ENCODE measurements at regions not wholly inside any gene's neighbourhood (a gene's known extent, or its start where the extent isn't known, plus 50 kb on each side); places are given as distances from the start of the nearest gene placed in this dataset.

DNA sequence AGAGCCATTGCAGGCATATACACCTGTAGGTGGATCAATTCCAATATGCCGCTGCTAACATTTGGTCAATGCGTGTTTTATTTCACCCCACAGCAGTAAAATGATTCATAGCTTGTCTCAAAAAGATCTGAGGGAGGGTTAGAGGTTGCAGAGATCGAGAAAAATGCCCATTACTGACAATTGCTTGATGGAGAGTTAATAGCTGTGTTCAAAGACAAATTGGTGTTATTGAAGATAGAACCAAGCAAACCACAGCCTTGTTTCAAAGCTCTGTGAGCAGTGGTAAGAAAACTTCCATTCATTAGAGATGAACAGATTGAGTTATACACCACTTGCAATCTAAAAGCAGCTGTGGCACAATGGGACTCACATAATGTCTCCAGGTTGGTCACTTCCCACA lies 95.4 kb downstream of the KCNE4 start:
- no peaks in the 10 kb centered on the region for H3K27me3 ChIP-seq (ENCODE audit: low read depth, low read length)
- H3K9me3 ChIP-seq (ENCODE audit: insufficient read depth, low read length), result no peaks in the 10 kb centered on the region
- no peaks in the 10 kb centered on the region for H3K4me1 ChIP-seq (ENCODE audit: low read length)
- no peak overlapping the region for H2AFZ ChIP-seq (ENCODE audit: low read depth, low read length)
- no peak overlapping the region for H3K9ac ChIP-seq (ENCODE audit: low read length)
- no peaks in the 10 kb centered on the region for H4K20me1 ChIP-seq (ENCODE audit: insufficient read depth, low read length)
- H3K36me3 ChIP-seq (replicated peaks; ENCODE audit: low read depth, low read length), result no peaks in the 10 kb centered on the region
- H3K27ac ChIP-seq (ENCODE audit: low read length), result no peak overlapping the region
- no peak overlapping the region for H3K4me2 ChIP-seq (ENCODE audit: low read length)
- H3K79me2 ChIP-seq (ENCODE audit: low read length), result no peaks in the 10 kb centered on the region
- no peak overlapping the region for H3K4me3 ChIP-seq (ENCODE audit: low read length)
- no peak for TF ChIP-seq EZH2phosphoT487 (IDR thresholded peaks at IDR 0.05; ENCODE audit: low read depth)
- TF ChIP-seq, protein P1, sequence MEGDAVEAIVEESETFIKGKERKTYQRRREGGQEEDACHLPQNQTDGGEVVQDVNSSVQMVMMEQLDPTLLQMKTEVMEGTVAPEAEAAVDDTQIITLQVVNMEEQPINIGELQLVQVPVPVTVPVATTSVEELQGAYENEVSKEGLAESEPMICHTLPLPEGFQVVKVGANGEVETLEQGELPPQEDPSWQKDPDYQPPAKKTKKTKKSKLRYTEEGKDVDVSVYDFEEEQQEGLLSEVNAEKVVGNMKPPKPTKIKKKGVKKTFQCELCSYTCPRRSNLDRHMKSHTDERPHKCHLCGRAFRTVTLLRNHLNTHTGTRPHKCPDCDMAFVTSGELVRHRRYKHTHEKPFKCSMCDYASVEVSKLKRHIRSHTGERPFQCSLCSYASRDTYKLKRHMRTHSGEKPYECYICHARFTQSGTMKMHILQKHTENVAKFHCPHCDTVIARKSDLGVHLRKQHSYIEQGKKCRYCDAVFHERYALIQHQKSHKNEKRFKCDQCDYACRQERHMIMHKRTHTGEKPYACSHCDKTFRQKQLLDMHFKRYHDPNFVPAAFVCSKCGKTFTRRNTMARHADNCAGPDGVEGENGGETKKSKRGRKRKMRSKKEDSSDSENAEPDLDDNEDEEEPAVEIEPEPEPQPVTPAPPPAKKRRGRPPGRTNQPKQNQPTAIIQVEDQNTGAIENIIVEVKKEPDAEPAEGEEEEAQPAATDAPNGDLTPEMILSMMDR (IDR thresholded peaks at IDR 0.05; ENCODE audit: low read depth, low read length), result no peak

DNA sequence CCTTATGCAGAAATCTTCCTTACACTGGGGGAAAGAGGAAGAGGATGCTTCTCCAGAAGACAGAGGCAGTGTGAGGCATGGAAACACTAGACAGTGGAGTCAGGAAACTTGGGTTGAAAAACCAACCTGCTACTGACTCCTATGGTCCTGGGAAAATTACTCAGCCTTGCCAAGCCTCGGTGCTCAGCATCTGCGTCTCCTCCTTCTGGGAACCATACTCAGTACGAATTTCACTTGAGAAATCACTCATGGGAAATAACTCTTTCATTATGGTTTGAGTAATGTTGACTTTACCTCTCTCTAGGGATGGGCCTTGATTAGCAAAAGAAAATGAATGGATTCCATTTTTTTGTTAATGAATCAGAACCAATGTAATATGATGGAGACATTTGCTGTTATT lies 96.5 kb downstream of the KCNE4 start:
- no peaks in the 10 kb centered on the region for H3K9me3 ChIP-seq (ENCODE audit: insufficient read depth, low read length)
- no peaks in the 10 kb centered on the region for H3K79me2 ChIP-seq (ENCODE audit: low read length)
- no peak overlapping the region for H3K9ac ChIP-seq (ENCODE audit: low read length)
- no peak overlapping the region for H3K27ac ChIP-seq (ENCODE audit: low read length)
- H3K27me3 ChIP-seq (ENCODE audit: low read depth, low read length), result no peaks in the 10 kb centered on the region
- TF ChIP-seq, protein P1 (IDR thresholded peaks at IDR 0.05; ENCODE audit: low read depth, low read length), result no peak
- TF ChIP-seq EZH2phosphoT487 (IDR thresholded peaks at IDR 0.05; ENCODE audit: low read depth), result no peak
- no peak overlapping the region for H2AFZ ChIP-seq (ENCODE audit: low read depth, low read length)
- no peak overlapping the region for H3K4me2 ChIP-seq (ENCODE audit: low read length)
- H3K36me3 ChIP-seq (replicated peaks; ENCODE audit: low read depth, low read length), result no peaks in the 10 kb centered on the region
- no peaks in the 10 kb centered on the region for H4K20me1 ChIP-seq (ENCODE audit: insufficient read depth, low read length)
- no peak overlapping the region for H3K4me3 ChIP-seq (ENCODE audit: low read length)
- H3K4me1 ChIP-seq (ENCODE audit: low read length), result no peaks in the 10 kb centered on the region

DNA sequence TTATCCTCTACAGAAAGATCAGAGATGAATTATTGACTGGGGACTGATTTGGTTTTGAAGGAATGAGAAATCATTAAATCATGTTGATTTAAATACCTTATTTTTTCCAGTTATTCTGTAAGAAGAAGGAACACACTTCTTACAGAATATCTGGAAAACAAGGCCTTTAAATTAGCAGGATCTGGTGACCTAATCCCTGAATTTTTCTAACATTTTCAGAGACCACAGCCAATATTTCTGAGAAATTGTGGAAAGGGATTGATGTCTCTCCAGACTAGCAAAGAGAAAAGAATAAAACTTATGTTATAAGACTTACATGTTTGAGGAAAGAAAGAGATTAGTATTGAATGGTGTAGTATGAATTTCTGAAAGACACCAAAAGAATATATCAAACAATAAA lies 104.0 kb downstream of the KCNE4 start:
- TF ChIP-seq, protein P1 (IDR thresholded peaks at IDR 0.05; ENCODE audit: low read depth, low read length), result no peak
- Histone ChIP-seq H3K4me3 (ENCODE audit: low read length) (no peak overlapping the region), H4K20me1 (ENCODE audit: insufficient read depth, low read length) (no peaks in the 10 kb centered on the region), H3K9ac (ENCODE audit: low read length) (no peak overlapping the region), H3K27ac (ENCODE audit: low read length) (no peak overlapping the region), H3K9me3 (ENCODE audit: insufficient read depth, low read length) (no peaks in the 10 kb centered on the region), H3K36me3 (replicated peaks; ENCODE audit: low read depth, low read length) (no peaks in the 10 kb centered on the region), H2AFZ (ENCODE audit: low read depth, low read length) (no peak overlapping the region), H3K4me2 (ENCODE audit: low read length) (no peak overlapping the region), H3K4me1 (ENCODE audit: low read length) (no peaks in the 10 kb centered on the region), H3K27me3 (ENCODE audit: low read depth, low read length) (no peaks in the 10 kb centered on the region), H3K79me2 (ENCODE audit: low read length) (no peaks in the 10 kb centered on the region)

DNA sequence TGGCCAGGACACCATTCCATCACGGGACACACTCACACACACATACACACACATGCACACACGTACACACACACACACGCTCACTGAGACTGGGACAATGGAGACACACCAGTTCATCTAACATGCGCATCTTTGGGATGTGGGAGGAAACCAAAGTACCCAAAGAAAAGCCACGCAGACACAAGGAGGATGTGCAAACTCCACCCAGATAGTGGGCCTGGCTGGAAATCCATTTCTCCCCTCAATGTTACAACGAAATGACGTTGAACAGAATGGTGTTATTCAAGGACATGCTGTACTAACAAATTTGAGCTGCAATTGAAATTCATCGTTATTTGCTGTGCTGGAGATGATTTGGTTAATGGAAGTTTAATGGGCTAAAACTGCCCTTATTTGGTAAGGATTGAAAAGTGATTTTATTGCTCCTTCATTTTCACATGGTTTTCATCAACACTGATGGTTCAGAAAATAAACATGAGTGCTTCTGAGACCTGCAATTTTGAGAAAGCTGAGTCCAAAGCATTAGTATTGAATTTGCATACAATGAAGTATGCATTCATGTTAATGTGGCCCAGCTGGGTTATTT lies 110.0 kb downstream of the KCNE4 start:
- H3K36me3 ChIP-seq (replicated peaks; ENCODE audit: low read depth, low read length), result no peaks in the 10 kb centered on the region
- H4K20me1 ChIP-seq (ENCODE audit: insufficient read depth, low read length), result no peaks in the 10 kb centered on the region
- no peak overlapping the region for H3K9ac ChIP-seq (ENCODE audit: low read length)
- no peak overlapping the region for H2AFZ ChIP-seq (ENCODE audit: low read depth, low read length)
- H3K4me3 ChIP-seq (ENCODE audit: low read length), result no peak overlapping the region
- no peak overlapping the region for H3K4me2 ChIP-seq (ENCODE audit: low read length)
- H3K27ac ChIP-seq (ENCODE audit: low read length), result no peak overlapping the region
- H3K4me1 ChIP-seq (ENCODE audit: low read length), result peaks cover 4% of the 10 kb centered on the region
- H3K79me2 ChIP-seq (ENCODE audit: low read length), result no peaks in the 10 kb centered on the region
- H3K9me3 ChIP-seq (ENCODE audit: insufficient read depth, low read length), result no peaks in the 10 kb centered on the region; the same call in 1 of the 2 replicates
- no peaks in the 10 kb centered on the region for H3K27me3 ChIP-seq (ENCODE audit: low read depth, low read length)
- TF ChIP-seq, protein P1 (IDR thresholded peaks at IDR 0.05; ENCODE audit: low read depth, low read length), result no peak
- TF ChIP-seq EZH2phosphoT487 (IDR thresholded peaks at IDR 0.05; ENCODE audit: low read depth), result no peak

Measured in OCI-LY3 (cell line).